K562 (cell line): ENCODE measurements at regions not wholly inside any gene's neighbourhood (a gene's known extent, or its start where the extent isn't known, plus 50 kb on each side); places are given as distances from the start of the nearest gene placed in this dataset.

Experiments
- ATAC-seq: fragments of 200-7000 bp; cut with Tn5 transposase; 3 replicates; pipeline ENCODE4 v1.9.1; 2020; ENCODE audit warnings: moderate library complexity
- BruUV-seq: library from RNA; stranded (reverse); fragments of 400-500 nt; replicated peaks from 2 replicates; lab custom pipeline; 2021; lab: Mats Ljungman, UMichigan
- CTCF ChIA-PET: fragments of 300-600 bp; formaldehyde crosslinking; extraction: SDS; loops from one replicate; lab custom pipeline; 2021; ENCODE audit warnings: low intra/inter-chr PET ratio; lab: Yijun Ruan, JAX
- POLR2A ChIA-PET: fragments of 300-600, 350-650 bp; sonication (Branson Sonifier 250); formaldehyde crosslinking; extraction: SDS; loops from one replicate; lab custom pipeline; 2021; ENCODE audit warnings: antibody characterized with exemption, inconsistent platforms; lab: Yijun Ruan, JAX
- DNase-seq, 4 experiments: peaks; one replicate each; pipeline versions ENCODE4 v3.0.0 to v3.0.0-alpha.2; 2011 to 2018; ENCODE audit warnings: low spot score in 3 of 4, mixed read lengths in 3 of 4; ENCODE audit errors: extremely low read depth in 1 of 4
- FAIRE-seq: peaks from 2 replicates; lab custom pipeline; 2011; peaks lifted over from hg19 to GRCh38; lab: Jason Lieb, UNC
- H2AFZ ChIP-seq: 2 replicates; pipeline ENCODE4 v1.6.0; 2011; ENCODE audit warnings: low read depth, low read length, control low read depth, inconsistent platforms
- H3K27ac ChIP-seq: fragments of 200-600 bp; 3 replicates; pipeline ENCODE4 v1.8.0; 2011; ENCODE audit warnings: low read depth, mild to moderate bottlenecking, control low read depth, inconsistent platforms, low read length, moderate library complexity, mixed read lengths; ENCODE audit errors: extremely low read depth
- H3K27me3 ChIP-seq, 2 experiments: fragments of 300-600 bp in 1 of 2; 2 replicates in 1 of 2; 3 replicates in 1 of 2; pipeline versions ENCODE4 v1.6.0 to v1.8.0; 2011; ENCODE audit warnings: inconsistent platforms in 2 of 2, low read length in 2 of 2, mild to moderate bottlenecking in 1 of 2, mixed read lengths in 1 of 2, moderate library complexity in 1 of 2; ENCODE audit not compliant: control insufficient read depth in 2 of 2, insufficient read depth in 2 of 2
- H3K36me3 ChIP-seq: fragments of 300-600 bp; 3 replicates; pipeline ENCODE4 v1.8.0; 2011; ENCODE audit warnings: mild to moderate bottlenecking, low read length, inconsistent platforms; ENCODE audit not compliant: control insufficient read depth, insufficient read depth
- H3K4me1 ChIP-seq, 2 experiments: fragments of 200-600 bp in 1 of 2; replicated peaks in 1 of 2; 2 replicates in 1 of 2; 3 replicates in 1 of 2; pipeline versions ENCODE4 v1.5.1 to v1.8.0; 2011; ENCODE audit warnings: inconsistent platforms in 2 of 2, low read length in 2 of 2, mild to moderate bottlenecking in 1 of 2, mixed read lengths in 1 of 2, moderate library complexity in 1 of 2; ENCODE audit not compliant: control insufficient read depth in 2 of 2, insufficient read depth in 2 of 2
- H3K4me2 ChIP-seq: 2 replicates; pipeline ENCODE4 v1.6.1; 2011; ENCODE audit warnings: low read length, control low read depth, inconsistent platforms, mixed read lengths; ENCODE audit not compliant: insufficient read depth
- H3K4me3 ChIP-seq: fragments of 200-600 bp; sonication (generic), shearing (Covaris generic); 2 replicates; pipeline ENCODE4 v1.5.1; 2016; ENCODE audit warnings: control low read depth, inconsistent platforms
- H3K79me2 ChIP-seq: fragments of 200-600 bp; 3 replicates; pipeline ENCODE4 v1.8.0; 2011; ENCODE audit warnings: low read length, inconsistent platforms; ENCODE audit not compliant: control insufficient read depth, insufficient read depth
- H3K9ac ChIP-seq, 2 experiments: 2 replicates each; pipeline versions ENCODE4 v1.6.0 to v1.6.1; 2011; ENCODE audit warnings: low read depth in 2 of 2, low read length in 2 of 2, control low read depth in 1 of 2, inconsistent platforms in 1 of 2, mild to moderate bottlenecking in 1 of 2, mixed read lengths in 1 of 2; ENCODE audit not compliant: insufficient read depth in 1 of 2
- H3K9me1 ChIP-seq: one replicate; pipeline ENCODE4 v1.6.0; 2011; ENCODE audit warnings: inconsistent platforms, mild to moderate bottlenecking, low read length, moderate library complexity; ENCODE audit not compliant: control insufficient read depth, insufficient read depth
- H3K9me3 ChIP-seq: replicated peaks from 2 replicates; pipeline ENCODE4 v1.5.1; 2011; ENCODE audit warnings: low read depth, low read length, inconsistent platforms; ENCODE audit not compliant: control insufficient read depth, insufficient read depth
- H4K20me1 ChIP-seq: replicated peaks from 2 replicates; pipeline ENCODE4 v1.6.1; 2011; ENCODE audit warnings: low read length, inconsistent platforms, mixed read lengths; ENCODE audit not compliant: control insufficient read depth, insufficient read depth
- CBX1 ChIP-seq: sonication (generic); IDR thresholded peaks from 2 replicates; pipeline ENCODE4 v1.6.1; 2016; ENCODE audit warnings: antibody characterized with exemption, low read depth, mild to moderate bottlenecking
- POLR2B ChIP-seq: fragments of 450-650 bp; IDR thresholded peaks from 2 replicates; pipeline ENCODE4 v1.6.1; 2018; ENCODE audit warnings: low read depth; ENCODE audit not compliant: partially characterized antibody
- RBBP5 ChIP-seq: fragments of 200-600 bp; sonication (generic); IDR thresholded peaks from 2 replicates; pipeline ENCODE4 v1.6.1; 2012; ENCODE audit warnings: borderline replicate concordance, mild to moderate bottlenecking, low read length, control low read depth, inconsistent platforms; ENCODE audit not compliant: insufficient read depth, poor library complexity, severe bottlenecking
- ZNF24 ChIP-seq: fragments of 450-650 bp; IDR thresholded peaks from 2 replicates; pipeline ENCODE4 v1.6.1; 2016
- WGBS: fragments of 100-300 bp; shearing (Covaris generic); methylation state at CpG from one replicate; pipeline ENCODE4 v1.1.6; 2016; ENCODE audit warnings: low coverage, mixed read lengths; ENCODE audit not compliant: insufficient coverage; ENCODE audit errors: missing lambda C conversion rate; 5-methylcytosine and 5-hydroxymethylcytosine counted together
- in situ Hi-C: fragments of 300-500 bp; cut with MboI; formaldehyde crosslinking; loops from 4 replicates; pipeline ENCODE4 v1.15.0; 2018; ENCODE audit warnings: inconsistent platforms, mixed read lengths
- intact Hi-C: fragments of 100-400 bp; cut with micrococcal nuclease; formaldehyde crosslinking; loops from 2 replicates; pipeline ENCODE4 v1.14.2; 2022
- TF ChIP-seq, protein P1 (sequence below): fragments of 450-650 bp; IDR thresholded peaks from 2 replicates; pipeline ENCODE4 v1.6.1; 2016; ENCODE audit warnings: mild to moderate bottlenecking, moderate library complexity

DNA sequence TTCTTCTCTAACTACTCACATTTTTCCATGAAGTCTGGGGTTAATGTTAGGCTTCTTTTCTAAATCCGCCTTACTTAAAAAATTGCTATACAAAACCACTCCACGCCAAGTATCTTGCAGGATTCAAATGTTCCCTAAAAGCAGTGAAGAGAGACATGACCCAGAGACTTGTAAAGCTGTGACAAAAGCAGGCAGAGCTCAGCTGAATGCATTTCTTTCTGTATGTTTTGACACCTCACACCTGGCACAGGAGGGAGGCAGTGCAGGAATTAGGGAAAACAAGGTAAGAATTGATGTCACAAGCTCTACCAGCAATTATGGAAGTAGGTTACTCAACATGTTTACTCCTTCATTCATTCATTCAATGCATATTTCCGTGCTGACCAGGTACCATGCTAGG is 295.0 kb downstream of the RPAP3 start:
- no peaks in the 10 kb centered on the region for H3K4me1 ChIP-seq
- TF ChIP-seq CBX1 (no peak), ZNF24 (peak; percentile 27; the same call in 1 of the 2 replicates)
- no peak overlapping the region for H3K4me3 ChIP-seq
- 7% methylated on average over 3 of the region's 3 CpGs for WGBS
- BruUV-seq: no TSS peak
- in situ Hi-C loops (no loop called here), intact Hi-C loops (no loop called here)
- DNase-seq (no peak), ATAC-seq (no peak), FAIRE-seq (no peak)
- ChIA-PET CTCF (no interaction called here), POLR2A (interaction anchor here (1.3 kb wide), 1 partner anchor 387 kb away, joined by 3 read pairs; no protein-coding TSS in a partner anchor)
- no peaks in the 10 kb centered on the region for H3K9me3 ChIP-seq
- no peaks in the 10 kb centered on the region for H3K79me2 ChIP-seq
- H3K9me1 ChIP-seq: no peaks in the 10 kb centered on the region
- peaks cover 0 to 4% of the 10 kb centered on the region in 2 experiments; a peak in 1 of 5 replicates for H3K27me3 ChIP-seq
- no peak overlapping the region for H2AFZ ChIP-seq
- no peak overlapping the region for H3K9ac ChIP-seq
- no peaks in the 10 kb centered on the region for H3K36me3 ChIP-seq
- H3K27ac ChIP-seq: no peak overlapping the region
- H3K4me2 ChIP-seq: no peak overlapping the region
- H4K20me1 ChIP-seq: no peaks in the 10 kb centered on the region

DNA sequence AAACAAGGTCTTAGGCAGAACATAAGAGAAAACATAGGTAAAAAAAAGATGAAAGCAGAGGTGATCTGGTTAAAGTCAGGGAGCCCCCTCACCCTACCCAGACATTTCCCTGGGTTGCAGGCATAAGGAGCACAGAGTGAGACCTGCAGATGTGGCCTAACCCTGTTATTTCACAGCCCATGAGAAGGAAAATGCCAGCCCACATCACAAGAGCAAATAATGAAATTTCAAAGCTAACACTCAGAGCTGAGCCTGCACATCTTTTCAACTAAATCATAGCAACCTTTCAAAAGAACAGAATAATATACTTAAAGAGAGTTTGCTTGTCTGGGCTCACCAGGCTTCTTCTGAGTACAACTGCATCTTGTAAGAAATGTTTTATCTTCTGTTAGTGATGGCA is 295.4 kb downstream of the RPAP3 start:
- no peak overlapping the region for H3K4me2 ChIP-seq
- in situ Hi-C loops: no loop called here
- ChIA-PET CTCF (no interaction called here), POLR2A (interaction anchor here (1.3 kb wide), 1 partner anchor 386 kb away, joined by 3 read pairs; no protein-coding TSS in a partner anchor)
- no peaks in the 10 kb centered on the region for H3K36me3 ChIP-seq
- FAIRE-seq (no peak), ATAC-seq (no peak), DNase-seq (no peak)
- H3K4me1 ChIP-seq: no peaks in the 10 kb centered on the region
- H3K27me3 ChIP-seq: peaks cover 0 to 4% of the 10 kb centered on the region in 2 experiments; a peak in 1 of 5 replicates
- H3K79me2 ChIP-seq: no peaks in the 10 kb centered on the region
- H3K9me1 ChIP-seq: no peaks in the 10 kb centered on the region
- H3K27ac ChIP-seq: no peak overlapping the region
- BruUV-seq: no TSS peak
- H3K9me3 ChIP-seq: no peaks in the 10 kb centered on the region
- no peak overlapping the region for H2AFZ ChIP-seq
- no peaks in the 10 kb centered on the region for H4K20me1 ChIP-seq
- H3K9ac ChIP-seq: no peak overlapping the region
- H3K4me3 ChIP-seq: no peak overlapping the region
- intact Hi-C loops: no loop called here
- TF ChIP-seq, protein P1, sequence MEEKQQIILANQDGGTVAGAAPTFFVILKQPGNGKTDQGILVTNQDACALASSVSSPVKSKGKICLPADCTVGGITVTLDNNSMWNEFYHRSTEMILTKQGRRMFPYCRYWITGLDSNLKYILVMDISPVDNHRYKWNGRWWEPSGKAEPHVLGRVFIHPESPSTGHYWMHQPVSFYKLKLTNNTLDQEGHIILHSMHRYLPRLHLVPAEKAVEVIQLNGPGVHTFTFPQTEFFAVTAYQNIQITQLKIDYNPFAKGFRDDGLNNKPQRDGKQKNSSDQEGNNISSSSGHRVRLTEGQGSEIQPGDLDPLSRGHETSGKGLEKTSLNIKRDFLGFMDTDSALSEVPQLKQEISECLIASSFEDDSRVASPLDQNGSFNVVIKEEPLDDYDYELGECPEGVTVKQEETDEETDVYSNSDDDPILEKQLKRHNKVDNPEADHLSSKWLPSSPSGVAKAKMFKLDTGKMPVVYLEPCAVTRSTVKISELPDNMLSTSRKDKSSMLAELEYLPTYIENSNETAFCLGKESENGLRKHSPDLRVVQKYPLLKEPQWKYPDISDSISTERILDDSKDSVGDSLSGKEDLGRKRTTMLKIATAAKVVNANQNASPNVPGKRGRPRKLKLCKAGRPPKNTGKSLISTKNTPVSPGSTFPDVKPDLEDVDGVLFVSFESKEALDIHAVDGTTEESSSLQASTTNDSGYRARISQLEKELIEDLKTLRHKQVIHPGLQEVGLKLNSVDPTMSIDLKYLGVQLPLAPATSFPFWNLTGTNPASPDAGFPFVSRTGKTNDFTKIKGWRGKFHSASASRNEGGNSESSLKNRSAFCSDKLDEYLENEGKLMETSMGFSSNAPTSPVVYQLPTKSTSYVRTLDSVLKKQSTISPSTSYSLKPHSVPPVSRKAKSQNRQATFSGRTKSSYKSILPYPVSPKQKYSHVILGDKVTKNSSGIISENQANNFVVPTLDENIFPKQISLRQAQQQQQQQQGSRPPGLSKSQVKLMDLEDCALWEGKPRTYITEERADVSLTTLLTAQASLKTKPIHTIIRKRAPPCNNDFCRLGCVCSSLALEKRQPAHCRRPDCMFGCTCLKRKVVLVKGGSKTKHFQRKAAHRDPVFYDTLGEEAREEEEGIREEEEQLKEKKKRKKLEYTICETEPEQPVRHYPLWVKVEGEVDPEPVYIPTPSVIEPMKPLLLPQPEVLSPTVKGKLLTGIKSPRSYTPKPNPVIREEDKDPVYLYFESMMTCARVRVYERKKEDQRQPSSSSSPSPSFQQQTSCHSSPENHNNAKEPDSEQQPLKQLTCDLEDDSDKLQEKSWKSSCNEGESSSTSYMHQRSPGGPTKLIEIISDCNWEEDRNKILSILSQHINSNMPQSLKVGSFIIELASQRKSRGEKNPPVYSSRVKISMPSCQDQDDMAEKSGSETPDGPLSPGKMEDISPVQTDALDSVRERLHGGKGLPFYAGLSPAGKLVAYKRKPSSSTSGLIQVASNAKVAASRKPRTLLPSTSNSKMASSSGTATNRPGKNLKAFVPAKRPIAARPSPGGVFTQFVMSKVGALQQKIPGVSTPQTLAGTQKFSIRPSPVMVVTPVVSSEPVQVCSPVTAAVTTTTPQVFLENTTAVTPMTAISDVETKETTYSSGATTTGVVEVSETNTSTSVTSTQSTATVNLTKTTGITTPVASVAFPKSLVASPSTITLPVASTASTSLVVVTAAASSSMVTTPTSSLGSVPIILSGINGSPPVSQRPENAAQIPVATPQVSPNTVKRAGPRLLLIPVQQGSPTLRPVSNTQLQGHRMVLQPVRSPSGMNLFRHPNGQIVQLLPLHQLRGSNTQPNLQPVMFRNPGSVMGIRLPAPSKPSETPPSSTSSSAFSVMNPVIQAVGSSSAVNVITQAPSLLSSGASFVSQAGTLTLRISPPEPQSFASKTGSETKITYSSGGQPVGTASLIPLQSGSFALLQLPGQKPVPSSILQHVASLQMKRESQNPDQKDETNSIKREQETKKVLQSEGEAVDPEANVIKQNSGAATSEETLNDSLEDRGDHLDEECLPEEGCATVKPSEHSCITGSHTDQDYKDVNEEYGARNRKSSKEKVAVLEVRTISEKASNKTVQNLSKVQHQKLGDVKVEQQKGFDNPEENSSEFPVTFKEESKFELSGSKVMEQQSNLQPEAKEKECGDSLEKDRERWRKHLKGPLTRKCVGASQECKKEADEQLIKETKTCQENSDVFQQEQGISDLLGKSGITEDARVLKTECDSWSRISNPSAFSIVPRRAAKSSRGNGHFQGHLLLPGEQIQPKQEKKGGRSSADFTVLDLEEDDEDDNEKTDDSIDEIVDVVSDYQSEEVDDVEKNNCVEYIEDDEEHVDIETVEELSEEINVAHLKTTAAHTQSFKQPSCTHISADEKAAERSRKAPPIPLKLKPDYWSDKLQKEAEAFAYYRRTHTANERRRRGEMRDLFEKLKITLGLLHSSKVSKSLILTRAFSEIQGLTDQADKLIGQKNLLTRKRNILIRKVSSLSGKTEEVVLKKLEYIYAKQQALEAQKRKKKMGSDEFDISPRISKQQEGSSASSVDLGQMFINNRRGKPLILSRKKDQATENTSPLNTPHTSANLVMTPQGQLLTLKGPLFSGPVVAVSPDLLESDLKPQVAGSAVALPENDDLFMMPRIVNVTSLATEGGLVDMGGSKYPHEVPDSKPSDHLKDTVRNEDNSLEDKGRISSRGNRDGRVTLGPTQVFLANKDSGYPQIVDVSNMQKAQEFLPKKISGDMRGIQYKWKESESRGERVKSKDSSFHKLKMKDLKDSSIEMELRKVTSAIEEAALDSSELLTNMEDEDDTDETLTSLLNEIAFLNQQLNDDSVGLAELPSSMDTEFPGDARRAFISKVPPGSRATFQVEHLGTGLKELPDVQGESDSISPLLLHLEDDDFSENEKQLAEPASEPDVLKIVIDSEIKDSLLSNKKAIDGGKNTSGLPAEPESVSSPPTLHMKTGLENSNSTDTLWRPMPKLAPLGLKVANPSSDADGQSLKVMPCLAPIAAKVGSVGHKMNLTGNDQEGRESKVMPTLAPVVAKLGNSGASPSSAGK: no peak
- no peak for TF ChIP-seq POLR2B
- no peak for TF ChIP-seq RBBP5
